Muscle layer of duodenum (tissue), 2 donors: ENCODE measurements at regions not wholly inside any gene's neighbourhood (a gene's known extent, or its start where the extent isn't known, plus 50 kb on each side); places are given as distances from the start of the nearest gene placed in this dataset.

Experiments
- H3K27ac ChIP-seq: one replicate; pipeline ENCODE4 v1.7.0; 2013; ENCODE audit warnings: mild to moderate bottlenecking, low read length
- H3K27me3 ChIP-seq: one replicate; pipeline ENCODE4 v1.7.0; 2013; ENCODE audit warnings: low read depth, mild to moderate bottlenecking, control low read depth, low read length
- H3K36me3 ChIP-seq, 2 donors: one replicate each; pipeline ENCODE4 v1.7.0; 2013; ENCODE audit warnings: low read length in 2 of 2, control low read depth in 1 of 2, mild to moderate bottlenecking in 1 of 2; ENCODE audit not compliant: insufficient read depth in 2 of 2, control insufficient read depth in 1 of 2
- H3K4me1 ChIP-seq, 2 donors: one replicate each; pipeline ENCODE4 v1.7.0; 2013; ENCODE audit warnings: low read length in 2 of 2, mild to moderate bottlenecking in 2 of 2, control low read depth in 1 of 2, moderate library complexity in 1 of 2; ENCODE audit not compliant: insufficient read depth in 2 of 2, control insufficient read depth in 1 of 2
- H3K4me3 ChIP-seq, 2 donors: one replicate each; pipeline ENCODE4 v1.7.0; 2013; ENCODE audit warnings: low read length in 2 of 2, low read depth in 1 of 2, mild to moderate bottlenecking in 1 of 2
- H3K9me3 ChIP-seq, 2 donors: one replicate each; pipeline ENCODE4 v1.7.0; 2013; ENCODE audit warnings: low read length in 2 of 2, control low read depth in 1 of 2, mild to moderate bottlenecking in 1 of 2; ENCODE audit not compliant: control insufficient read depth in 1 of 2
- donor health status: healthy.

- H3K4me1 ChIP-seq: peaks cover 0 to 3% of the 10 kb centered on the region in 2 donors
- H3K27me3 ChIP-seq: no peaks in the 10 kb centered on the region
- no peak overlapping the region for H3K4me3 ChIP-seq
- H3K9me3 ChIP-seq: no peaks in the 10 kb centered on the region
- H3K36me3 ChIP-seq: no peaks in the 10 kb centered on the region
- H3K27ac ChIP-seq: no peak overlapping the region
Observed at GRCh38 chr12:30874455-30875321, 51.9 kb upstream of the TSPAN11 start.

DNA sequence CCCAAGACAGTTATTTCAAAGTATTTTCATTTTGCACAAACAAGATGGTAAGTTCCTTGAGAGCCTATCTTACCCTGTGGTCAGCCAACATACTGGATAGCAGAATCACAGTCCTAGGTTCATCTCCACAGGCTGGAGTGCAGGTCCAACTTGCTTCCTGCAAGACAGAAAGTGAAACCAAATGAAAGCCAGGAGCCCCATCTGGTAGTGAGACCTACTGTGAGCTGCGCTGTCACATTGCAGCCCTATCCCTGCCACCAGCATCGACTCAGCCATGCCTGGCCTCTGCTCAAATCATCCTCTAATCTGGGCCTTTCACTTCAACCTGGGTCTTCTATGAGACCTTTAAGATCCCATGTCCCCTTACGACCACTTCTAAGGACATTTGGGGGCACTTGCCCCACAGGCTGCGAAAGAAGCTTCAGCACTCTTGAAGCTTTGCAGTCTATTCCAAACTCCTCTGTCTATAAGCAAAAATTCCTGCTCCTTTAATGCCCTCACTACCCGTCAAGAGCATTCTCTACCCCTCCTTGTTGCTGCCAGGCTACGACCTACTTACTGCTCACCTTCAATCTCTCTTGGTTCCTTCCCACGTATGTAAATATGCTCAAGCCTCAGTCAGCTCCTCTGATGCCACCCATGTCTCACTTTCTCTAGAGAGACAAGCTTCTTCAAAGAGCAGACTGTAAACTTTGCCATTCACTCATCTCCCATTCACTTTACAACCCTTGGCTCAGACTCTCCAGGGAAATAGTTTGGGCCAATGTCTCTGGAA, 55.9 kb upstream of the TSPAN11 start:
- H3K27ac ChIP-seq: no peak overlapping the region
- H3K9me3 ChIP-seq: peaks cover 0 to 2% of the 10 kb centered on the region in 2 donors
- no peaks in the 10 kb centered on the region for H3K27me3 ChIP-seq
- no peaks in the 10 kb centered on the region for H3K4me1 ChIP-seq
- no peak overlapping the region for H3K4me3 ChIP-seq
- H3K36me3 ChIP-seq: no peaks in the 10 kb centered on the region

- Histone ChIP-seq H3K4me3 (no peak overlapping the region), H3K9me3 (peaks cover 0 to 2% of the 10 kb centered on the region in 2 donors), H3K27ac (no peak overlapping the region), H3K4me1 (peaks cover 0 to 3% of the 10 kb centered on the region in 2 donors), H3K36me3 (no peaks in the 10 kb centered on the region), H3K27me3 (no peaks in the 10 kb centered on the region)
Observed at GRCh38 chr12:30867415-30867814, 59.1 kb upstream of the TSPAN11 start.

DNA sequence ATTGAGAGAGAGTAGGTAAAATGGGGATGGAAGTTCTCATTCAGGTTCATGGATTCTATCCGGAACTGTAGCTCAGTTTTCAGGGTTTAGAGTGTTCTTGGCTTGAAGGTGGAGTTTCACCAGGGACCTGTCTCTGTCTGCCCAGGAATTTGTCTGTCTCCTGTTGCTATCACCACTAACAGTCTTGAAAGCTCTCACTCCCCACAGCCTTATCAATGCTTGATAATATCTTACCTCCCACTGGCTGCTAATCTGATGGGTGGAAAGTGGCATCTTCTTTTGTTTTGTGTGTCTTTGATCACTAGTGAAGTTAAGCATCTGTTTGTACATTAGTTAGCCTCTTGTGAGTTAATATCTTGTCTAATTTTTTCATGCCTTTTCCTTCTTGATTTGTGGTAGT, 60.3 kb upstream of the TSPAN11 start:
- peaks cover 0 to 2% of the 10 kb centered on the region in 2 donors for H3K9me3 ChIP-seq
- no peak overlapping the region for H3K27ac ChIP-seq
- H3K4me1 ChIP-seq: peaks cover 0 to 3% of the 10 kb centered on the region in 2 donors
- H3K4me3 ChIP-seq: no peak overlapping the region
- no peaks in the 10 kb centered on the region for H3K36me3 ChIP-seq
- no peaks in the 10 kb centered on the region for H3K27me3 ChIP-seq

DNA sequence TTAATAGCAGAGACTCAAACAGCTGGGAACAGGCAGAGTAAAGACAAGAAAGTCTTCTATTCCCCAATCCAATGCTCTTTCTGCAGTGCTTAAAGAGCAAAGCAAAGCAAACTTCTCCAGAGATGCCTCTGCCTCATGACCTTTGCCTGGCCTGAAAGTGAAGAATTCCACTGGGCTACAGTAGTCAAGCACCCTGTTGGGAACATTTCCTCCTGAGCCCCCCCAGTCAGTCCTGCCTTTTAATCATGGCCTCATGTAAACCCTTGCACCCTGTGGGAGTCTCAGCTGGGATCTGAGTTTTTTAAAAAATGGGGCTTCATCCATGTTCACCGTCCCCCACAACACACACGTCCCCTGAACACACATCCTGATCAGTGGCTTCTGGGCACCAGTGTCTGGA, 62.7 kb upstream of the TSPAN11 start:
- peaks cover 0 to 2% of the 10 kb centered on the region in 2 donors for H3K9me3 ChIP-seq
- no peak overlapping the region for H3K27ac ChIP-seq
- H3K4me1 ChIP-seq: peaks cover 0 to 3% of the 10 kb centered on the region in 2 donors
- H3K36me3 ChIP-seq: no peaks in the 10 kb centered on the region
- no peak overlapping the region for H3K4me3 ChIP-seq
- H3K27me3 ChIP-seq: no peaks in the 10 kb centered on the region

DNA sequence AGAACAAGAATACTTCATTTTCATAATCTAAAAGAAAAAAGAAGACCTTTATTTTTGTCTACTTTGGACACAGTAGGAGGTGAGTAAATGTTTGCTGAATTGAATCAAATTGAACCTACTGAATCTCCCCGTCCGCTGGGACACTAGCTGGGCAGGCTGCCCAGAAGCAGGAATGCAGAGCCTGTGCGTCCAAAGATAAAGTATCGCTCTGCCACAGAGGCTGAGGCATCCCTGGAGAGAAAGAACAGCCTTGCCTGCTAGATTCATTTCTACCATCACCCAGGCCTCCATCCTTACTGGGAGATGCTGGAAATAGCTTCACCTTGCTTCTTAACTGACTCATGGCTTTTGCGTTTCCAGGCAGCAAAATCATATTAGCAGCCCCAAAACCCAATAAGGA, 64.1 kb upstream of the TSPAN11 start:
- Histone ChIP-seq H3K27me3 (no peaks in the 10 kb centered on the region), H3K4me1 (peaks cover 0 to 3% of the 10 kb centered on the region in 2 donors), H3K27ac (no peak overlapping the region), H3K4me3 (no peak overlapping the region), H3K9me3 (peaks cover 0 to 2% of the 10 kb centered on the region in 2 donors), H3K36me3 (no peaks in the 10 kb centered on the region)

DNA sequence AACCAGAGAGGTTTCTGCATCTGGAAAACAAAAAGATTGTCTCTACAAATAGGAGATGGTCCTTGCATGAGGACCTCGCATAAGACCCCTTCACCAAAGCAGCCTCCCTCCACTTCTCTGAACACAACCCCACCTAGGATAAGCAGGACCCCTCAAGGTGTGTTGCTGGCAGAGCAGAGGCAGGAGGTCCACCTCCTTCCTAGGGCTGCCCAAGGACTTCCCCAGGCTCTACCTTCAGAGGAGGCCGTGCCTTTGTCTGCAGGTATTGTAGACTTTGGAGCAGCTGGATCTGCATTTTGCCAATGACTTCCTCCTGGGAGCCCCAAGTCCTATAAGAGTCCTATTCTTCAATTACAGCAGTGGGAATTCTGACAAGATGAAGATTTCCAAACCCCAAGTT, 67.3 kb upstream of the TSPAN11 start:
- no peaks in the 10 kb centered on the region for H3K27me3 ChIP-seq
- no peaks in the 10 kb centered on the region for H3K36me3 ChIP-seq
- no peaks in the 10 kb centered on the region for H3K9me3 ChIP-seq
- H3K4me3 ChIP-seq: no peak overlapping the region
- H3K27ac ChIP-seq: no peak overlapping the region
- H3K4me1 ChIP-seq: peaks cover 0 to 3% of the 10 kb centered on the region in 2 donors

- H3K27ac ChIP-seq: no peak overlapping the region
- no peak overlapping the region for H3K4me3 ChIP-seq
- no peaks in the 10 kb centered on the region for H3K27me3 ChIP-seq
- no peaks in the 10 kb centered on the region for H3K36me3 ChIP-seq
- no peaks in the 10 kb centered on the region for H3K4me1 ChIP-seq
- H3K9me3 ChIP-seq: no peaks in the 10 kb centered on the region
Observed at GRCh38 chr12:30858471-30858870, 68.1 kb upstream of the TSPAN11 start.

DNA sequence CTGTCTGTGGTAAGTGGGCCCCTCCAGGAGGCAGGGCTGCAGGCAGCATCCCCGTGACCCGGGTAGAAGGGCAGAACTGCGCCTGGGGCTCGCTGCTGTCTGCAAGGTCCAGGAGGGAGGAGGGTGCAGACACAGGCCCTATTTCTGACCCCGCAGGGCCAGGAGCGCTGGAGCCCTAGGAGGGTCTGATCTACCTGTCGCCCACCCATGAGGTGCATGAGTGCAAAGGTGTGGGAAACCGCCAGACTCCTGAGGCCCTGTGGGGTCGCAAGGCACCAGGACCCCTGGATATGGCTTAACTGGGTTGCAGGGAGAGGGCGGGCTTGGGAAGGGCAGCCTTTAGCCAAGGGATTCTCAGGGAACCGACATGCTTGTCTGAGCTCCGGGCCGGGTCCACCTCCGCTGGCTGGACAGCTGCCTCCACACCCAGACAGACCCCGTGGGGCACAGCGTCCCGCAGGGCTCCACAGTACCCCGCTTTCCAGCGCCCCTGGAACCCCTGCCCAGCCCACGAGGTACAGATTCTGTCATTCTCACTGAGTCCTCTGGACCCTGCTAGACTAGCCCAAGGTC, 72.9 kb upstream of the TSPAN11 start:
- no peaks in the 10 kb centered on the region for H3K4me1 ChIP-seq
- no peak overlapping the region for H3K27ac ChIP-seq
- no peaks in the 10 kb centered on the region for H3K27me3 ChIP-seq
- no peaks in the 10 kb centered on the region for H3K9me3 ChIP-seq
- H3K4me3 ChIP-seq: no peak overlapping the region
- no peaks in the 10 kb centered on the region for H3K36me3 ChIP-seq

DNA sequence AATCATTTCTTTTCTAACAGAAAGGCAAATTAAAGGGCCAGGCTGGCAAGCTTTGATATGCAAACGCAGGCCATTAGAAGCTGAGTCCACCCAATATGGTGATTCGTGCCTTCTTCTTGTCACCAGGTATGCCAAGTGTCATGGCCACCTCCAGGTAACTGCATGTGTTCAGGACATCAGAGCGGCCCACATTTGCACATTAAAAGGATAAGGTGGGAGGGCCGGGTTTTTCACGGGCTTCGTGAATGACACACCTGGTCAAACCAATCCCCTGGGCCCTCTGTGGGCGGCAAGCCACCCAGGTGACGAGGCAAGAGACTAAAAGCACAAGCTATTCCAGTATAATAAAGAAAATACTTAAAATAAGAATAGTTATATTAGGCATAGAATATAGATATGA, 75.9 kb upstream of the TSPAN11 start:
- H3K27ac ChIP-seq: no peak overlapping the region
- no peaks in the 10 kb centered on the region for H3K27me3 ChIP-seq
- H3K4me1 ChIP-seq: no peaks in the 10 kb centered on the region
- no peaks in the 10 kb centered on the region for H3K9me3 ChIP-seq
- H3K36me3 ChIP-seq: no peaks in the 10 kb centered on the region
- H3K4me3 ChIP-seq: no peak overlapping the region

GRCh38 chr12:30847259-30847658, 79.3 kb upstream of the TSPAN11 start:
- no peaks in the 10 kb centered on the region for H3K27me3 ChIP-seq
- H3K27ac ChIP-seq: no peak overlapping the region
- no peak overlapping the region for H3K4me3 ChIP-seq
- no peaks in the 10 kb centered on the region for H3K36me3 ChIP-seq
- no peaks in the 10 kb centered on the region for H3K9me3 ChIP-seq
- no peaks in the 10 kb centered on the region for H3K4me1 ChIP-seq
